T-helper 1 cell treated with Interleukin-12 subunit alpha and Interleukin-12 subunit beta and Interleukin-4 antibody, amounts not matched to agents 30 μg/mL and 1 μg/mL, for 36 hours (primary cell): ENCODE measurements at regions not wholly inside any gene's neighbourhood (a gene's known extent, or its start where the extent isn't known, plus 50 kb on each side); places are given as distances from the start of the nearest gene placed in this dataset.

Source experiments
- H3K27ac Mint-ChIP-seq: one replicate; pipeline ENCODE4 v1.8.0; 2021; ENCODE audit warnings: mild to moderate bottlenecking, mixed read lengths
- H3K27me3 Mint-ChIP-seq: one replicate; pipeline ENCODE4 v1.8.0; 2021; ENCODE audit warnings: low read depth, mixed read lengths
- H3K36me3 Mint-ChIP-seq: one replicate; pipeline ENCODE4 v1.8.0; 2021; ENCODE audit warnings: low read depth, mixed read lengths
- H3K4me1 Mint-ChIP-seq: one replicate; pipeline ENCODE4 v1.8.0; 2021; ENCODE audit warnings: low read depth, mixed read lengths
- H3K4me3 Mint-ChIP-seq: one replicate; pipeline ENCODE4 v1.8.0; 2021; ENCODE audit warnings: mild to moderate bottlenecking, moderate library complexity, mixed read lengths
- H3K9me3 Mint-ChIP-seq: one replicate; pipeline ENCODE4 v1.8.0; 2021; ENCODE audit warnings: mixed read lengths

GRCh38 chr2:22817197-22817596 is 567.8 kb upstream of the KLHL29 start:
- Mint-ChIP-seq H3K27ac (no peak overlapping the region), H3K27me3 (no peaks in the 10 kb centered on the region), H3K4me1 (no peaks in the 10 kb centered on the region), H3K9me3 (no peaks in the 10 kb centered on the region), H3K4me3 (no peak overlapping the region), H3K36me3 (no peaks in the 10 kb centered on the region)

- no peak overlapping the region for H3K27ac Mint-ChIP-seq
- no peaks in the 10 kb centered on the region for H3K4me1 Mint-ChIP-seq
- H3K4me3 Mint-ChIP-seq, result no peak overlapping the region
- H3K36me3 Mint-ChIP-seq, result no peaks in the 10 kb centered on the region
- no peaks in the 10 kb centered on the region for H3K27me3 Mint-ChIP-seq
- H3K9me3 Mint-ChIP-seq, result no peaks in the 10 kb centered on the region
Measured at GRCh38 chr2:22821458-22821857, 563.5 kb upstream of the KLHL29 start.

GRCh38 chr2:22822835-22823234 is 562.1 kb upstream of the KLHL29 start:
- H3K36me3 Mint-ChIP-seq, result no peaks in the 10 kb centered on the region
- no peaks in the 10 kb centered on the region for H3K9me3 Mint-ChIP-seq

GRCh38 chr2:22824618-22825017 is 560.4 kb upstream of the KLHL29 start:
- no peaks in the 10 kb centered on the region for H3K27me3 Mint-ChIP-seq
- H3K27ac Mint-ChIP-seq, result no peak overlapping the region
- no peaks in the 10 kb centered on the region for H3K9me3 Mint-ChIP-seq
- no peaks in the 10 kb centered on the region for H3K4me1 Mint-ChIP-seq
- no peaks in the 10 kb centered on the region for H3K36me3 Mint-ChIP-seq
- H3K4me3 Mint-ChIP-seq, result no peak overlapping the region

More at GRCh38 chr2:22822835-22823234, 562.1 kb upstream of the KLHL29 start:
- Mint-ChIP-seq H3K4me3 (no peak overlapping the region), H3K27ac (no peak overlapping the region), H3K27me3 (no peaks in the 10 kb centered on the region), H3K4me1 (no peaks in the 10 kb centered on the region)

GRCh38 chr2:22826703-22827102 is 558.3 kb upstream of the KLHL29 start:
- H3K4me1 Mint-ChIP-seq, result no peaks in the 10 kb centered on the region
- H3K27me3 Mint-ChIP-seq, result no peaks in the 10 kb centered on the region
- peaks cover 4% of the 10 kb centered on the region for H3K9me3 Mint-ChIP-seq
- H3K27ac Mint-ChIP-seq, result no peak overlapping the region
- no peaks in the 10 kb centered on the region for H3K36me3 Mint-ChIP-seq
- no peak overlapping the region for H3K4me3 Mint-ChIP-seq

GRCh38 chr2:22829791-22830190 is 555.2 kb upstream of the KLHL29 start:
- Mint-ChIP-seq H3K36me3 (no peaks in the 10 kb centered on the region), H3K4me3 (no peak overlapping the region), H3K27ac (no peak overlapping the region), H3K9me3 (peaks cover 4% of the 10 kb centered on the region), H3K4me1 (no peaks in the 10 kb centered on the region), H3K27me3 (no peaks in the 10 kb centered on the region)

- H3K4me3 Mint-ChIP-seq, result no peak overlapping the region
- H3K27me3 Mint-ChIP-seq, result no peaks in the 10 kb centered on the region
- H3K4me1 Mint-ChIP-seq, result no peaks in the 10 kb centered on the region
- no peaks in the 10 kb centered on the region for H3K36me3 Mint-ChIP-seq
- H3K9me3 Mint-ChIP-seq, result peaks cover 4% of the 10 kb centered on the region
- no peak overlapping the region for H3K27ac Mint-ChIP-seq
Measured at GRCh38 chr2:22832196-22832595, 552.8 kb upstream of the KLHL29 start.

GRCh38 chr2:22838461-22838860 is 546.5 kb upstream of the KLHL29 start:
- no peaks in the 10 kb centered on the region for H3K4me1 Mint-ChIP-seq
- no peaks in the 10 kb centered on the region for H3K9me3 Mint-ChIP-seq
- no peak overlapping the region for H3K4me3 Mint-ChIP-seq
- no peaks in the 10 kb centered on the region for H3K27me3 Mint-ChIP-seq
- no peaks in the 10 kb centered on the region for H3K36me3 Mint-ChIP-seq
- H3K27ac Mint-ChIP-seq, result no peak overlapping the region

- H3K4me3 Mint-ChIP-seq, result no peak overlapping the region
- H3K27ac Mint-ChIP-seq, result no peak overlapping the region
- H3K4me1 Mint-ChIP-seq, result no peaks in the 10 kb centered on the region
- no peaks in the 10 kb centered on the region for H3K9me3 Mint-ChIP-seq
- no peaks in the 10 kb centered on the region for H3K36me3 Mint-ChIP-seq
- no peaks in the 10 kb centered on the region for H3K27me3 Mint-ChIP-seq
Measured at GRCh38 chr2:22842205-22842869, 542.6 kb upstream of the KLHL29 start.

- no peaks in the 10 kb centered on the region for H3K4me1 Mint-ChIP-seq
- H3K36me3 Mint-ChIP-seq, result no peaks in the 10 kb centered on the region
- no peak overlapping the region for H3K27ac Mint-ChIP-seq
- H3K27me3 Mint-ChIP-seq, result no peaks in the 10 kb centered on the region
- no peak overlapping the region for H3K4me3 Mint-ChIP-seq
- no peaks in the 10 kb centered on the region for H3K9me3 Mint-ChIP-seq
Measured at GRCh38 chr2:22843919-22844537, 541.0 kb upstream of the KLHL29 start.

DNA sequence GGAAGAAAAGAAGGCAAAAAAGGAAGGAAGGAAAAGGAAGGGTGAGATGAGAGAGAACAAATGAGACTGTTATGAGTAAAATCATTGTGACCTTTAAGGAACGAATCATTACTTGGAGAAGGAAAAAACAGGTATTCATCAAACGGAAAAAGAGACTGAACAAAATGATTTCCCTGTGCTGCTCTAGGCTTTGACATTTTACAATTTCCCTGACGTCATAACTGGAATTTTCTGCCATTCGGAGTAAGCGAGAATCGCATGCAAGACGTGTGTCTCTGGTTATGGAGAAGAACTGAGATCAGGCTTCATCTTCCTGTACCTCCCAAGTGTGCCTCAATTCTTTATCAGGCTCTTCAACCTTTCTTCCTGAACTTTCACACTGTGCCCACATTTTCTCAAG is 534.7 kb upstream of the KLHL29 start:
- Mint-ChIP-seq H3K27ac (no peak overlapping the region), H3K4me1 (no peaks in the 10 kb centered on the region), H3K36me3 (no peaks in the 10 kb centered on the region), H3K9me3 (peaks cover 10% of the 10 kb centered on the region), H3K27me3 (no peaks in the 10 kb centered on the region), H3K4me3 (no peak overlapping the region)

DNA sequence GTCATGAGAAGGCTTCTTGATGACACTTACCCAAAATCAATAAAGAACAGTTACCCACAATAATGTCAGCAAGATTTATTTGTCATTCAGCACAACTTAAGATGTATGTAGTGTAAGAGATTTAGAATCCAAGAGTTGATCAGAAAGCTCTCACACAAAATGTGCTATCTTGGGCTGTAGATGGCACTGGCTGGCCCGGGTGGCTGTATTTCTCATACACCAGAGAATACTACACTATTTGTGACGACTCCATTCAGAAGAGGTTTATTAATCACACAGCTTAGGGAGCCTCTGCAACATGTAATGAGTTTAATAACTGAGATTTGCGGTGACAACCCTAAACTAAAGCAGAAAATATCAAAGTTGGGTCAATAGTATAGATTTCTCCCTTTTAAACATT is 530.4 kb upstream of the KLHL29 start:
- no peak overlapping the region for H3K27ac Mint-ChIP-seq
- H3K4me3 Mint-ChIP-seq, result no peak overlapping the region
- H3K36me3 Mint-ChIP-seq, result no peaks in the 10 kb centered on the region
- no peaks in the 10 kb centered on the region for H3K4me1 Mint-ChIP-seq
- no peaks in the 10 kb centered on the region for H3K27me3 Mint-ChIP-seq
- H3K9me3 Mint-ChIP-seq, result peaks cover 13% of the 10 kb centered on the region

DNA sequence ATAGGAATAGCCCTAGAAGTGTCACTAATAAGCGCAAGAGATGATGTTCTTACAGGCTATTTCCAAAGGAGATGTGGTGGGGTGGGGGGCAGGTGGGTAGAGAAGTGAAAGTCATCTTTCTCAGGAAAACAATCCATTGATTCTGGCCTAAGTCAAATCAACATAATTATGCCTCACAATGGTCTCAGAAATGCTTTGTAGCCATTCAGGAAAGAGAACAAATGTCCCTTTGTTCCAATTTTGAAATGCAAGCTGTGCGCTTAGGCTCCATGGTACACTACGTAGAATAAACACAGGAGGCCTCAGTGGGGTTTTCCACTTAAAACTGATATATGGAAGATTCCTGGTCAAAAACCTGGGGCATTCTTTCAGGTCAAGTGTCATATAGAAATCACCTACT is 529.9 kb upstream of the KLHL29 start:
- no peaks in the 10 kb centered on the region for H3K4me1 Mint-ChIP-seq
- H3K9me3 Mint-ChIP-seq, result peaks cover 13% of the 10 kb centered on the region
- H3K36me3 Mint-ChIP-seq, result no peaks in the 10 kb centered on the region
- H3K27me3 Mint-ChIP-seq, result no peaks in the 10 kb centered on the region
- H3K27ac Mint-ChIP-seq, result no peak overlapping the region
- no peak overlapping the region for H3K4me3 Mint-ChIP-seq

GRCh38 chr2:22855761-22856184 is 529.2 kb upstream of the KLHL29 start:
- Mint-ChIP-seq H3K4me1 (no peaks in the 10 kb centered on the region), H3K36me3 (no peaks in the 10 kb centered on the region), H3K27ac (no peak overlapping the region), H3K27me3 (no peaks in the 10 kb centered on the region), H3K9me3 (peaks cover 13% of the 10 kb centered on the region), H3K4me3 (no peak overlapping the region)

- Mint-ChIP-seq H3K4me1 (no peaks in the 10 kb centered on the region), H3K27me3 (no peaks in the 10 kb centered on the region), H3K36me3 (no peaks in the 10 kb centered on the region), H3K4me3 (no peak overlapping the region), H3K9me3 (no peaks in the 10 kb centered on the region), H3K27ac (no peak overlapping the region)
Measured at GRCh38 chr2:22867973-22868372, 517.0 kb upstream of the KLHL29 start.
